KG1 (cell line): ENCODE measurements at regions not wholly inside any gene's neighbourhood (a gene's known extent, or its start where the extent isn't known, plus 50 kb on each side); places are given as distances from the start of the nearest gene placed in this dataset.
"Not testable (repeated sequence)": the region's sequence is repeated elsewhere in the genome, so short reads cannot be mapped to it uniquely, and the experiment has no call there.

ENCODE experiments used
- DNase-seq: peaks from one replicate; lab custom pipeline; 2025; lab: John Stamatoyannopoulos, UW

DNA sequence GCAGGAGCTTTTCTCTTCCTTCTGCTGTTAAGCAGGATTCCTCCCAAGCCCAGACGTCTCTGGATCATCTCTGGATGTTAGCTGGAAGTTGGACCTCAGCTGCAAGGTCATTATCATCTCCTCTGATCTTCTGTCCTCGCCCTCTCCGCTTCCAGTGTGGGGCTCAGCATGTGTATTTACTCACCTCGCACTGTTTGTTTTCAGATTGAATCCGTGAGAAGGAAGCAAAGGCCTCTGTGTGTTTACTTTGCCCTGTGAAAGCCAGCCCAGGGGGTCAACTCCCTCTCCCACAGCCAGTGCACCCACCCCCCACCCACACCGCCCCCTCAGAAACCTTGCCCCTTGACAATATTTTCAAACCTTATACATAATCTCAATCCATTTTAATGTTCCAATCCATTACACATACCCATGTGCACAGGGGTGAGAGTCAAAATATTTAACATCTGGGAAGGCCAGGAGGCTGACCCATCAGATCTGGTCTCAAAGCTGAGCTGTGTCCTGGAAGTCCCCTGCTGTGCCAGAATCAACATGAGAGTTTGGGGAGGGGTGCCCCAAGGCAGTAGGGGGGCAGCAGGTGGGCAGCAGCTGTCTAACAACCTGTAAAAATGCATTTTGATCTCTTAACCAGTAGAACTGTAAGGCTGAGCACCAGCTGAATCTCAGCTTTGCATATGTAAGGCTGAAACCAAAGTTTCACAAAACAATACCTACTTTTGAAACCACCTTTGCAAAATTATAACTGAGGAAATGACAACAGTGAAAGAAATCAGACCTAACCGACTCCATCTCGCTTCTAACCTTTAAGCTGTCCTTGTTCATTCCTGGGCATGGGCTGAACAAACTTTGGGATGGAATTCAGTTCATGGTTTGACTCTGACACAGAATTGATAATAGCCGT, 157.9 kb downstream of the ZNF664 start:
- no peak for DNase-seq

DNA sequence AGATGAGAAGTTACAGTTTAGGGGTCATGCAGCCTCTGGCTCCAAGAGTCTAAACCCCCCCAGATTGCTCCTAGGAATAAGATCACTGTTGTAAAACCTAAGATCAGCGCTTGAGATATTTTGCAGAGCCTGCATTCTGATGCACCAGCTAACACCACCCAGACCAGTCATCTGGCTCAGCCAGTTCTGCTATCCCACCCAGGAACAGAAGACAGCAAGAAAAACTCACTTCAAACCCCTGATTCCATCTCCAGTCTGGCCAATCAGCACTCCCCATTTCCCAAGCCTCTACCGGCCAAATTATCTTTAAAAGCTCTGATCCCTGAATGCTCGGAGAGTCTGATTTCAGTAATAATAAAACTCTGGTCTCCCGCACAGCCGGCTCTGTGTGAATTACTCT, 158.6 kb downstream of the ZNF664 start:
- no peak for DNase-seq

DNA sequence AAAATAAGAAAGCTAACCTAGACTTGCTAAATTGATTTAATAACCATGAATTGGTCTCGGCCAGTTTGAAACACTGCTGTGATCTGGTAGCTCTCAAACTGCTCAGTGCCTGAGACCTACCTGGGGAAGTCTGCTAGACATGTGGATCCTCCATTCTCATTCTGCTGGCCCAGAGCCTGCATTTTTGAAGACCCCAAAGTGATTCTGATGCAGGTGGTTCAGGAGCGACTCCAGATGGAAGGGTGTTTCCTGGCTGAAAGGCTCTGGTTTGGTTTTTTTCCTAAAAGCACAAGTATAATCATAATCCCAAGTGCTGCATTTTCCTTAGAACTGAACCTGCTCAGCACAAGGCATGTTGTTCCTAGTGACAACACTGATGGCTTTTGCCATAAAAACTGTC, 159.5 kb downstream of the ZNF664 start:
- no peak for DNase-seq

DNA sequence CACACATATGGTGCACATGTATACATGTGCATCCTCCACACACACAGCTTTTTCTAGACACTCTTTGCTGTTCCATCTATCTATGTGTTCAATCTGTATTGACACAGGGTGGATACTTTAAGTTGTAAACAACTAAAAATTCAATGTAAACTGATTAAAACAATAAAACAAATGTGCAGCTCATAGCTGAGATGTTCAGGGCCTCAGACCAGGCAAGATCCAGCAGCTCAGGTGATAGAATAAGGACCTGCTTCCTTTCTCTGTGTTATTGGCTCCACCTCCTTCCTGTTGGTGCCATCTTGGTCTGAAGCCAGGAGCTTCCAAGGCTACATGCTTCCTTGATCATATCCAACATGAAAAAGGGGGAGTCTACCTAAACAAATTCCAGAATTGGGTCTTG, 158.1 kb upstream of the RFLNA start:
- no peak for DNase-seq

DNA sequence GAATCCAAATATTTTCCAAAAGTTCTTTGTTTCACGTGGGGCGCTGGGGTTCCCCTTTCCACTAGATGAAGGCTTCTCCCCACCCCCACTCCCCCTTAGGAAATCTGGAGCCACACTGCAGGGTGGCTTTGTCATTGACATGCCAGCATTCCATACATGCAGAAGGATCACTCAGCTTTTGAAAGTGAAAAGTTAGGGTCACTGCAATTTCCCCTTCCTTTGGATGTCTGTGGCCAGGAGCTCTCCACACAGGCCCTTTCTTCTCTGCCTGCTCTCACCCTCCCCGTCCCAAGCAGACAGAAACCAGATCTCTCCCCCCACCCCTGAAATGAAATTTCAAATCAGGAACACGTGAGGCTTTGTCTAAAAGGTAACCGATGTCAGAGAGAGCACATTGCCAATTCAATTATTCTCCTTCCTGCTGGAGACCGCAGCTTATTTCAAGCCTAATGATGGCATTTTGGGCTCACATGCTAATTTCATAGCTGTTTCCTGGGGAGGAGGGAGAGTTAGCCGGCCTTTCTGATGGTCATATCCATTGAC, 153.9 kb upstream of the RFLNA start:
- DNase-seq, result no peak

DNA sequence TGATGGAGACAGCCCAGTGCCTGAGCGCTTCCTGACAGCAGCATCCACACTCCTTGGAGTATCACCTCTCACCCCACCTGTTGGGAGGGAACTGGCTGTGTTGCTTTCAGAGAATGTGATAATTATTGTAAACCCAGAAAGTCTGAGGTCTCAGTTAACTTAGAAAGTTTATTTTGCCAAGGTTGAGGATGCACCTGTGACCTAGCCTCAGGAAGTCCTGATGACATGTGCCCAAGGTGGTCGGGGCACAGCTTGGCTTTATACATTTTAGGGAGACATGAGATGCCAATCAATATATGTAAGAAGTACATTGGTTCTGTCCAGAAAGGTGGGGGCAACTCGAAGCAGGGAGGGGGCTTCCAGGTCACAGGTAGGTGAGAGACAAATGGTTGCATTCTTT, 153.3 kb upstream of the RFLNA start:
- not testable (repeated sequence) for DNase-seq

DNA sequence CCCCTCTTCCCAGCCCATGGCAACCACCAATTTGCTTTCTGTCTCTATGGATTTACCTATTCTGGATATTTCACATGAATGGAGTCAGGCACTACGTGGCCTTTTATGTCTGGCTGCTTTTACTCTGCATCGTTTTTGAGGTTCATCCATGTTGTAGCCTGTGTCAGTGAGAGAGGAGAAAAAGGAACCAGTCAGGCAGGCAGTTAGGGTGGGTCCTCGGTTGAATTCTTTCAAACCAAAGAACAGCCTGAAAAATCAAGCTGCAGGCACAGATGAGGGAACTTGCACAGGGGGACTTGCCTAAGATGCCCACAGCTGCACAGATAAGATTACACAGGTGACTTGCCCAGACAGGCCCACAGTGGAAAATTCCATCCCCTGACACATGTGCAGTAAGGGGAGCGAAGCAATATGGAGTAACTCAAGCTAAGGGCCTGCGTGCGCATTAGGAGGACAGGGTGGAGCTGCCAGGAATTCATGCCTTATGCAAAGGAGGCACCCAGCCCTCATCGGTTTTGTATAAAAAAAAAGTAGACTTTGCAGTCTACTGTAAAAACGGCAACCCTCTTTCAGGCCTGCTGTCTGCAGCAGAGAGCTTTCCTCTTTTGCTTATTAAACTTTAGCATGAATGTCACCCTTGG, 152.4 kb upstream of the RFLNA start:
- no peak for DNase-seq

DNA sequence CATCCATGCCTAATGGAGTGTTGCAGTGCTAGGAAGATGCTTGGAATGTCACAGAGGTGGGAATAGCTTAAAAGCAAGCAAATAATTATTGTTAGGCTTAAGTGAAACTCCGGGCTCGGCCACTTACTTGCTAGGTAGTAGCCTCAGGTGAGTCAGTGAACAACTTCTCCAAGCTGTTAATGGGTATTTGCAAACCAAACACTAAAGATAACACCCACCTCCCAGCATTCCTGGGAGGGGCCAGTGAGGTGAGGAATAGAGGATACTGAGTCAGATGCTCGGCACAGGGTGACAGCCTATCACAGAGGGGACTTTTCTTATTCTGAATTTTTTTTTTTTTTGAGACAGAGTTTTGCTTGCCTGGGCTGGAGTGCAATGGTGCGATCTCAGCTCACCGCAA, 151.2 kb upstream of the RFLNA start:
- no peak for DNase-seq

DNA sequence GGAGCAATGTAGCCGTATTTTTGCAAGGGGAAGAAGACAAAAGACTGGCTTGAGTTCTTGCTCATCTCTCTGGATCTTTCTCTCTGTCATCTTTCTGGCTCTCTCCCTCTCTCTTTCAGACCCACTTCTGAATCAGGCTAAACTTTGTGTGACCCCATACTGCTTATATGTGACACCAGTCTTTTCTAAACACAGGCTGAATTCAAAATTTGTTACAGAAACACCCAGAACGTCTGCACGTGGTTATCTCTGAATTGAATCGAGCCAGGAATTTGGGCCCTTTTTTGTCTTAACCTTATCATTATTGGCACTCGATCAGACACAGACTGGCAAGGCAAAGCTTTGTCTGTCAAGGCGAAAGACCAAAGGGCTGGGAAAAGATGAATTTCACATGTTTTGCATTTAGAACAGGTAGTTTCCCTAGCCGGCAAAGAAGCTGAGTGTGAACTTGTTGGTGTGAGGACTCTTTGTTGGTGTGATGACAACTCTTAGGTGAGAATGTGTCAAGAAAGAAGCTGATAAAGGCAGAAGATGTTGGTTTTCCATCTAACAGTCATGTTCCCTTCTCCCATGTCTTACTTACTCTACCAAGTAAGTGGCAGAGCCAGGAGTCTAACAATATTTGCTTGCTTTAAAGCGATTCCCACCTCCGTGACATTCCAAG, 150.2 kb upstream of the RFLNA start:
- no peak for DNase-seq

DNA sequence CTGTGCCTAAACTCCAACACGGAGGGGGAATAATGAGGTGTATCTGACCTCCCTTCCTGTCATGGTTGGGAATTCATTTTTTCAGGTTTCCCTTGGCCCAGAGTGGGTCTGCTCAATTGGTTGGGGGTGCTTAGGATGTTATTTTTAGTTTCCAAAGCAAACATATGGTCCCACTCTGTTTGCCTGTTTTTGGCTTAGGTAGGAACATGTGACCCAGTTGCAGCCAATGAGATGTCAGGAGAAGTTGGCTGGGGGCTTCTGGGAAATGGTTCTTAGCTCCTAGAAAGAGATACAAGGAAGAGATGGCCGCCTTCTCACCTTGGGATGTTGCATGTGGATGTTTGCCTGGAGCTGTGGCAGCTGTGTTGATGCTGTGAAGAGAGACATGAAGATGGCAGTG, 147.9 kb upstream of the RFLNA start:
- DNase-seq, result no peak

DNA sequence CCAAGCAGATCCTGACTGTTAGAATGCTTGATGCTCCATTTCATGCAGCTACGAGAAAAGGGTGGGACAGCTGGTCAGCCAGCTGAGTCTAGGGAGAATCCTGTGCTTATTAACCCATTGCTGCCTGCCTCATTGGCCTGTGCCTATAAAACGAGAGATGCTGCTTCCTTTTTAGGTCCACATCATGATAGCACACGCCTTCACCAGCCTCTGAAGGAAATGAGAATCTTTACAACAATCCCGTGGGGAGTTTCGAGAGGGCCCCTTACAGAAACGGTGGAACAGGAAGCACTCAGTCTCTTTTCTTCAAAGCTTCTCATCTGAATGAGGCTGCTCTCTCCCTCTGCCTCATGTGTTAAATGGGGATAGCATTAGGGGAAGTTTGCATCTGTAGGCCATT, 147.3 kb upstream of the RFLNA start:
- no peak for DNase-seq

DNA sequence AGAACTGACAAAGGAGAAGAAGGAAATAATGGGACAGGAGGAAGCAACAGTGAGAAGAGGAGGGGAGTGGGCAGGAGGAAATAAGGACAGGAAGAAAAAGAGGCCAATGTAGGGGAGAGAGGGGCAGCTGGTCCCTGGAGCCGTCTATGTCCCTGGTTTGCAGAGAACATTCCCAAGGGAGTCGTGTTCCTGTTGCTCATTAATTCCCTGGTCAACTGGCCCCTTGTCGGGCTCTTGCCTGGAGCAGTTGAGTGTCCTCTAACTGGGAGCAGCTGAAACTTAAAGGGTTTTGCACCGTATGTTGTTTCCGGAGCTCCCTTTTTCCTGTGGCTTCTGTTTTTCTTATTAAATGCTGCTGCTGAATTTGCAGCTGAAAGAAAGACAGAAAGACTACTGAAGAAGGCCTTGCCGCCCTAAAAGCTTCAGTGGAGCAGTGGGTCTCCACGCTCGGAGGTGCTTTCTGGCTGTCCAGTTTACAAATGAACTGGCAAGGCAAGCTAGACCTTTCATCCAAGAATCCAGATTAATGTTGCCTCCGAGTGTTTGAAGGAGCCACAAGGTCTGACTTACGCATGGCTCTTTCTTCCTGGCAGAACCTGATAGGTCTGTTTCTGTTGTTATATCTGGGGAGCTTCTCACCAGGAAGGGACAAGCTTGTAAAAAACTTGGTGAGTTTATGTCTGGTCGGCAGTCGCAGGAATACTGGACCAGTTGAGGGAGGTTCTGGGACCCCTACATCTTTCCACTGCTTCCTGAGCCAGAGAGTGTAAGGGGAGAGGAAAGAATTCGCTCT, 146.2 kb upstream of the RFLNA start:
- DNase-seq, result no peak

DNA sequence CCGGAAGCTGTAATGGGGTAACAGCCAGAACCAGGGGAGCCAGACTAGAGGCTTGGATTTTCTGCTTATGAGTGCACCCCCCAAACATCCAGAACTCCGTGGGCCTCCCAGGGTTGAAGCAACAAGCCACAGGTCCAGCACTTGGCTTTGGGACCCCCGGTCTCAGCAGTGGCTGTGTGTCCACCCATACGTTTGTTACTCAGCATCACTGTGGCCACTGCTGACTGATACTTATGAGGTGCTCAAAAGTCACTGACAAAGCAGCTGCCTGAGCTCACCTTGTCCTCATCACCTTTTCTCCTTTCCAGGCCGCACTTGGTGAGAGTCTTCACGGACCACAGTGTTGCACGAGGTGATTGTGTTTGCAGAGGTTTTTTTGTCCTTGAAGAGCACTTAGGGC, 145.6 kb upstream of the RFLNA start:
- no peak for DNase-seq

DNA sequence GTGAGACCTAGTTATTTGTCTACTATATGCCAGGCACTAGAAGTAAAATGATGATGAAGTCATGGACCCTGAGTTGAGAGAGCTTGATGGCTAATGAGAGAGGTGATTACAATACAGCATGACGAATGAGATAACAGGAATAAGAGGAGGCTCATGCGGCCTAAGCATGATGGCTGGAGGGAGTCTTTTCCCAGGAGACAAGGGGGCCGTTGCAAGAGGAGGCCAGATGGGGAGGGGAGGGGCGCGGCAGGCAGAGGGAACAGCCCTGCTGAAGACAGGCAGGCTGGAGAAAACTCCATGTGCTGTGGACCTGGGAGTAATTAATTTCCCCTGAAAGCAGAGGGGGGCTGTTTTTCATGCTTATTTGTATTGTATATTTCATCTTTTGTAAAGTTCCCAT, 144.7 kb upstream of the RFLNA start:
- DNase-seq, result no peak

DNA sequence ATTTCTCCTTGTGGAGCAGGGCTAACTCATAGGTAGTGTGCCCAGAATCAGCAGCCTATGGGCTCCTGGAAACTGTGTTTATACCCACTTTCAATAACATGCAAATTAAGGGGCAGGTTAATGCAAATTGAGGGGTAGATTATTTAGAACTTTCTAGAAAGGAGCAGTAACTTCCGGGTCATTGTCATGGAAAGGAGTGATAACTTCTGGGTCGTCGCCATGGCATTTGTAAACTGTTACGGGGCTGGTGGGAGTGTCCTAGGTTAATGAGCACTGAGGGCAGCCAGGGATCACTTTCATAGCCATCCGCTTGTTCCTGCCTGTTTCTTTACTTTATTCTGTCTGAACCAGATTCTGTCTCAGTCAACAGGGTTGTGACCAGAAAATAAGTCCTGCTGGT, 143.3 kb upstream of the RFLNA start:
- DNase-seq, result no peak

DNA sequence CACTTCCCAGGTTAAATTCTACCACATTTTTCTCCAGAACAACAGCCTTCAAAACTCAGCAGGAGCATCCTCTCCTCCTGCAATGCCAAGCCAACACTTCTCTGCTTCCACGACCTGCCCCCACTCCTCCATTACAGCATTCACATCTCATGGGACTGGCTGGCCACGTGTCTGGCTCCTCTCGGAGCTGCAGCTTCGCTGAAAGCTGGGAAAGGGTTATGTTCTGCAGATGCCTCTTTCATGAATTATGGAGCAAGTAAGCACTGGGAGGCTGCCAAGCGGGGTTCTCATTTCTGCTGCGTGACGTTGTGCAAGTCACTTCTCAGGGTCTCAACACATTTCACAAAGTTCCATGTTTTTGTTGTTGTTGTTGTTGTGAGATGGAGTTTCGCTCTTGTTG, 142.2 kb upstream of the RFLNA start:
- no peak for DNase-seq

DNA sequence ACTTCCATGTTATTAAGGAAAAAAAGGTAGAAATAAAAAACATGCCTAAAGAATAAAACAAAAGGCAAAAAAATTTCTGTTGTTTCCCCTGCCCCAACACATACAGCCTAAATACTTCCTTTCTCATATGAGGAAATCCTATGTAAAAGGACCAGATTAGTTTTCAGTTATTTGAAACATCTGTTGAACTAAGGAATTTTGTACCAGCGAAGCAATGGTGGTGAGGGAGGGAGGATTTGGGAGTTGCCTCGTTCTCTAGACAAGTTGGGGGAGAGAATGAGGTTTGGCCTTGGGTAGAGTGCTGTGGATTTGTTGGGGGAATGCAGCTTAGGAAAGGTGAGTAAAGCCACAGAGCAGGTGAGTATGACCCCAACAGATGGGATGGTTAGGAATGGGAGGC, 141.5 kb upstream of the RFLNA start:
- no peak for DNase-seq

DNA sequence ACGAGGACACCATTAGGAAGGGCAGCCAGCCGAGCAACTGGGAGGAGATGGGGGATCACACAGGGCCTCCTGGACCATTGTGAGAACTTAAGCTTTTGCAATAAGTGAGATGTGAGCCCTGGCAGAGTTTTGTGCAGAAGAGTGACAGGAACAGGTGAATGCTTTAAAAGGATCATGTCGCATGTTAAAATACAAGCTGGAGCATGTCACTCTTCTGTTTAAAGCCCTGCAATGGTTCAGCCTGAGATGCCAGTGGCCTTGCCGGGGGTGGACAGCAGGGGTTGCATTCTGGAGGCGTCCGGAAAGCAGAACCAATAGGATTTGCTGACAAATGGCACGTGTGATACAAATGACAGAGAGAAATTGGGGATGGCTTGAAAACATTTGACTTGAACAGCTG, 137.5 kb upstream of the RFLNA start:
- no peak for DNase-seq

DNA sequence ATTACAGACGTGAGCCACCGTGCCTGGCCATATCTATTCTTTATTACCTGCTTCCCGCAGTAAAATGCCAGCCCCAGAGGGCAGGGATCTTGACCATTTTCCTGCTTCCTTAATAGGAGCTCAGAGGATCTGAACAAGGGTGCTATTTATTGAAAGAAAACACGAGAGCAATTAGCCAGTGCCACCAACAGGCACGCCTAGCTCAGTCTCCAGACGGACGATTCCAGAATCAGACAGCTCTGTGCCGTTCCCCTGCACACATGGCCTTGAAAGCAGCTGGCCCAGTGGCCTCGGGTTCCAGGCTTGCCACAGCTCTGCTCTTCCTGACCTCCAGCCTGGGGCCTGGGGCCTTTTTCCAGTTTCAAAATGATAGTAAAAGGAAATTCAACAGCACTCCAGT, 135.2 kb upstream of the RFLNA start:
- no peak for DNase-seq

DNA sequence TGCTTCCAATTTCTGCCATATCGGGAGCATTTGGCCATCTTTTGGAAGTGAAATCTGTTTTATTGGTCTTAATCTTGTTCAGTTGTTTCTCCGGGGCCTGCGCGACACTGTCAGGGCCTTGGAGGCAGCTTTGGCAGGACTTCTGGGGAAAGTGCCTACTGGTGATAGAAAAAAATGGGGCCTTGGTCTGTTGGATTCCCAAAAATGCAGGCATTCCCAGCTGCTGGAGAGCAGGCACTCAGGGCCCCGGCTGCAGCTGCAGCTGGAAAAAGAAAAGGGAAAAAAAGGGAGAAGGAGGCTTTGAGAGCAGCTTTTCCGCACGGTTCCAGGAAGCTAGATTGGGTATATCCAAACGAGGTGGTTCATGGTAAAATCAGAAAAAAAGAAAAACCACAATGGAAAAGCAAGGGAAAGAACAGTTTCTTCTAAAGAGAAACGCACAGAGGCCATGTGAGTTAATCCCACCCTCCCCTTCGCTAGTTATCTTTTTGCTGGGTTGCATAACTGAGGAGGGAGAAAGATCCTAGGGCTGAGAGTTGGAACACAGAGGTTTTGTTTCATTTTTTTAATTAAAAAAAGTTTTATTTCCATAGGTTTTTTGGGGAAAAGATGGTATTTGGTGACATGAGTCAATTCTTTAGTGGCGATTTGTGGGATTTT, 134.7 kb upstream of the RFLNA start:
- no peak for DNase-seq

DNA sequence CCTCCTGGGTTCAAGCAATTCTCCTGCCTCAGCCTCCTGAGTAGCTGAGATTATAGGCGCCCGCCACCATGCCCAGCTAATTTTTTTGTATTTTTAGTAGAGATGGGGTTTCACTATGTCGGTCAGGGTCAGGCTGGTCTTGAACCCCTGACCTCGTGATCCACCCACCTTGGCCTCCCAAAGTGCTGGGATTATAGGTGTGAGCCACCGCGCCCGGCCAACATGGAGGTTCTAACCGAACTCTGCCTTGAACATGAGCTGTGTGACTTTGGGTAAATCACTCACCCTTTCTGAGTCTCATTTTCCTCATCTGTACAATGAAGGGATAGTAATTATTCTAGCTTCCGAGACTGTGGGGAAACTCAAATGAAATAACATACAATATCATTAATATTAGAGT, 133.5 kb upstream of the RFLNA start:
- not testable (repeated sequence) for DNase-seq
